ENCODE measurements at regions not wholly inside any gene's neighbourhood (a gene's known extent, or its start where the extent isn't known, plus 50 kb on each side); places are given as distances from the start of the nearest gene placed in this dataset.

GRCh38 chr13:84466461-84466860 lies 584.2 kb upstream of the SLITRK1 start:
- no peak overlapping the region for H3K4me2 ChIP-seq (ENCODE audit: extremely low read depth, insufficient read depth, low read length)

GRCh38 chr13:84460989-84461388 lies 578.7 kb upstream of the SLITRK1 start:
- Histone ChIP-seq H3K27me3 (ENCODE audit: control insufficient read depth, insufficient read depth, low read length) (no peaks in the 10 kb centered on the region), H3K27ac (ENCODE audit: insufficient read depth, low read length) (no peak overlapping the region), H3K9me3 (ENCODE audit: control insufficient read depth, insufficient read depth, low read depth, low read length) (no peaks in the 10 kb centered on the region), H3K4me3 (replicated peaks in 1 of 4; ENCODE audit: control extremely low read depth in 1 of 4, insufficient read depth in 1 of 4, low read depth in 3 of 4, low read length in 4 of 4) (no peak overlapping the region), H2AFZ (ENCODE audit: low read length) (no peak overlapping the region), H3K4me1 (ENCODE audit: control insufficient read depth, extremely low read depth, insufficient read depth, low read length) (no peaks in the 10 kb centered on the region), H3K79me2 (ENCODE audit: control insufficient read depth, insufficient read depth, low read length) (no peaks in the 10 kb centered on the region), H3K36me3 (ENCODE audit: control insufficient read depth, insufficient read depth, low read length) (no peaks in the 10 kb centered on the region), H4K20me1 (ENCODE audit: control insufficient read depth, extremely low read depth, insufficient read depth, low read length) (no peaks in the 10 kb centered on the region), H3K4me2 (ENCODE audit: extremely low read depth, insufficient read depth, low read length) (no peak overlapping the region), H3K9ac (ENCODE audit: insufficient read depth, low read length) (no peak overlapping the region)
- no peak for TF ChIP-seq EZH2 (IDR thresholded peaks at IDR 0.05; ENCODE audit: low read length, missing control alignments)
- no peak for TF ChIP-seq CTCF (conservative IDR thresholded peaks at IDR 0.05 in 1 of 2, IDR thresholded peaks at IDR 0.05 in 1 of 2; ENCODE audit: low read depth in 1 of 2, low read length in 2 of 2)
- no peak for DNase-seq (ENCODE audit: low read depth in 2 of 2)

More at GRCh38 chr13:84466461-84466860, 584.2 kb upstream of the SLITRK1 start:
- Histone ChIP-seq H2AFZ (ENCODE audit: low read length) (no peak overlapping the region), H3K9ac (ENCODE audit: insufficient read depth, low read length) (no peak overlapping the region), H4K20me1 (ENCODE audit: control insufficient read depth, extremely low read depth, insufficient read depth, low read length) (no peaks in the 10 kb centered on the region), H3K4me1 (ENCODE audit: control insufficient read depth, extremely low read depth, insufficient read depth, low read length) (no peaks in the 10 kb centered on the region), H3K9me3 (ENCODE audit: control insufficient read depth, insufficient read depth, low read depth, low read length) (no peaks in the 10 kb centered on the region), H3K79me2 (ENCODE audit: control insufficient read depth, insufficient read depth, low read length) (no peaks in the 10 kb centered on the region), H3K36me3 (ENCODE audit: control insufficient read depth, insufficient read depth, low read length) (no peaks in the 10 kb centered on the region), H3K4me3 (replicated peaks in 1 of 4; ENCODE audit: control extremely low read depth in 1 of 4, insufficient read depth in 1 of 4, low read depth in 3 of 4, low read length in 4 of 4) (no peak overlapping the region), H3K27me3 (ENCODE audit: control insufficient read depth, insufficient read depth, low read length) (no peaks in the 10 kb centered on the region), H3K27ac (ENCODE audit: insufficient read depth, low read length) (no peak overlapping the region)
- no peak for DNase-seq (ENCODE audit: low read depth in 2 of 2)
- no peak for TF ChIP-seq EZH2 (IDR thresholded peaks at IDR 0.05; ENCODE audit: low read length, missing control alignments)

GRCh38 chr13:84455143-84455905 lies 573.0 kb upstream of the SLITRK1 start:
- no peaks in the 10 kb centered on the region for H4K20me1 ChIP-seq (ENCODE audit: control insufficient read depth, extremely low read depth, insufficient read depth, low read length)
- H3K27me3 ChIP-seq (ENCODE audit: control insufficient read depth, insufficient read depth, low read length), result no peaks in the 10 kb centered on the region
- H3K9ac ChIP-seq (ENCODE audit: insufficient read depth, low read length), result no peak overlapping the region
- no peak overlapping the region for H3K27ac ChIP-seq (ENCODE audit: insufficient read depth, low read length)
- H3K79me2 ChIP-seq (ENCODE audit: control insufficient read depth, insufficient read depth, low read length), result no peaks in the 10 kb centered on the region
- no peak overlapping the region for H2AFZ ChIP-seq (ENCODE audit: low read length)
- H3K4me1 ChIP-seq (ENCODE audit: control insufficient read depth, extremely low read depth, insufficient read depth, low read length), result no peaks in the 10 kb centered on the region
- no peak overlapping the region for H3K4me2 ChIP-seq (ENCODE audit: extremely low read depth, insufficient read depth, low read length)
- no peak for DNase-seq (ENCODE audit: low read depth in 2 of 2)
- TF ChIP-seq CTCF (conservative IDR thresholded peaks at IDR 0.05 in 1 of 2, IDR thresholded peaks at IDR 0.05 in 1 of 2; ENCODE audit: low read depth in 1 of 2, low read length in 2 of 2), result no peak
- no peak for TF ChIP-seq EZH2 (IDR thresholded peaks at IDR 0.05; ENCODE audit: low read length, missing control alignments)
- no peaks in the 10 kb centered on the region for H3K9me3 ChIP-seq (ENCODE audit: control insufficient read depth, insufficient read depth, low read depth, low read length)
- no peaks in the 10 kb centered on the region for H3K36me3 ChIP-seq (ENCODE audit: control insufficient read depth, insufficient read depth, low read length)
- no peak overlapping the region for H3K4me3 ChIP-seq (replicated peaks in 1 of 4; ENCODE audit: control extremely low read depth in 1 of 4, insufficient read depth in 1 of 4, low read depth in 3 of 4, low read length in 4 of 4)
